ACHN (cell line): ENCODE measurements at regions not wholly inside any gene's neighbourhood (a gene's known extent, or its start where the extent isn't known, plus 50 kb on each side); places are given as distances from the start of the nearest gene placed in this dataset.

ENCODE experiments used
- DNase-seq: peaks from one replicate; pipeline ENCODE4 v3.0.0-alpha.2; 2015
- in situ Hi-C: cut with HindIII; loops from 2 replicates; pipeline ENCODE4 v1.10.0; 2017; ENCODE audit warnings: low sequenced_read_pairs, low pct_ligation_motif_present, low pct_unique_long_range_greater_than_20kb

GRCh38 chr18:40577239-40577980, 1377.6 kb upstream of the PIK3C3 start:
- in situ Hi-C loops, result no loop called here

GRCh38 chr18:40576507-40577115, 1378.4 kb upstream of the PIK3C3 start:
- DNase-seq, result no peak
- in situ Hi-C loops, result no loop called here

More at GRCh38 chr18:40577239-40577980, 1377.6 kb upstream of the PIK3C3 start:
- no peak for DNase-seq

GRCh38 chr18:40570615-40571014, 1384.4 kb upstream of the PIK3C3 start:
- in situ Hi-C loops, result no loop called here
- DNase-seq, result no peak

- in situ Hi-C loops, result no loop called here
- no peak for DNase-seq
These were observed 1385.4 kb upstream of the PIK3C3 start for GRCh38 chr18:40569605-40570004.

GRCh38 chr18:40566510-40566844, 1388.6 kb upstream of the PIK3C3 start:
- in situ Hi-C loops, result no loop called here
- no peak for DNase-seq

GRCh38 chr18:40565805-40566509, 1389.1 kb upstream of the PIK3C3 start:
- DNase-seq, result no peak
- in situ Hi-C loops, result no loop called here

GRCh38 chr18:40559556-40559955, 1395.5 kb upstream of the PIK3C3 start:
- in situ Hi-C loops, result no loop called here
- DNase-seq, result no peak

- in situ Hi-C loops, result no loop called here
These were observed 1396.2 kb upstream of the PIK3C3 start for GRCh38 chr18:40558706-40559392.

GRCh38 chr18:40555914-40556313, 1399.1 kb upstream of the PIK3C3 start:
- no peak for DNase-seq
- in situ Hi-C loops, result no loop called here

More at GRCh38 chr18:40558706-40559392, 1396.2 kb upstream of the PIK3C3 start:
- DNase-seq, result no peak

GRCh38 chr18:40553029-40553428, 1402.0 kb upstream of the PIK3C3 start:
- in situ Hi-C loops, result no loop called here
- DNase-seq, result no peak

- no peak for DNase-seq
- in situ Hi-C loops, result no loop called here
These were observed 1408.2 kb upstream of the PIK3C3 start for GRCh38 chr18:40546875-40547274.

- DNase-seq, result no peak
- in situ Hi-C loops, result no loop called here
These were observed 1420.3 kb upstream of the PIK3C3 start for GRCh38 chr18:40534723-40535122.

- DNase-seq, result no peak
- in situ Hi-C loops, result no loop called here
These were observed 1423.0 kb upstream of the PIK3C3 start for GRCh38 chr18:40532046-40532445.

- in situ Hi-C loops, result no loop called here
- DNase-seq, result no peak
These were observed 1424.0 kb upstream of the PIK3C3 start for GRCh38 chr18:40531051-40531450.

- DNase-seq, result peak; percentile 4
- in situ Hi-C loops, result no loop called here
These were observed 1425.6 kb upstream of the PIK3C3 start for GRCh38 chr18:40529478-40529877.

GRCh38 chr18:40524881-40525280, 1430.2 kb upstream of the PIK3C3 start:
- no peak for DNase-seq
- in situ Hi-C loops, result no loop called here

- DNase-seq, result no peak
- in situ Hi-C loops, result no loop called here
These were observed 1431.7 kb upstream of the PIK3C3 start for GRCh38 chr18:40523287-40523686.

- in situ Hi-C loops, result no loop called here
- DNase-seq, result no peak
These were observed 1454.0 kb upstream of the PIK3C3 start for GRCh38 chr18:40501026-40501425.

GRCh38 chr18:40494603-40495002, 1460.4 kb upstream of the PIK3C3 start:
- DNase-seq, result no peak
- in situ Hi-C loops, result no loop called here
